Stimulated activated CD4-positive, alpha-beta T cell treated with anti-CD3 and anti-CD28 coated beads, Interleukin-12 subunit alpha, Interleukin-12 subunit beta, amount 100 ng/mL, for 4 hours (primary cell): ENCODE measurements at regions not wholly inside any gene's neighbourhood (a gene's known extent, or its start where the extent isn't known, plus 50 kb on each side); places are given as distances from the start of the nearest gene placed in this dataset.
"Not testable (repeated sequence)": the region's sequence is repeated elsewhere in the genome, so short reads cannot be mapped to it uniquely, and the experiment has no call there.

Source experiments
- DNase-seq: peaks from one replicate; pipeline ENCODE4 v3.0.0-alpha.2; 2020

DNA sequence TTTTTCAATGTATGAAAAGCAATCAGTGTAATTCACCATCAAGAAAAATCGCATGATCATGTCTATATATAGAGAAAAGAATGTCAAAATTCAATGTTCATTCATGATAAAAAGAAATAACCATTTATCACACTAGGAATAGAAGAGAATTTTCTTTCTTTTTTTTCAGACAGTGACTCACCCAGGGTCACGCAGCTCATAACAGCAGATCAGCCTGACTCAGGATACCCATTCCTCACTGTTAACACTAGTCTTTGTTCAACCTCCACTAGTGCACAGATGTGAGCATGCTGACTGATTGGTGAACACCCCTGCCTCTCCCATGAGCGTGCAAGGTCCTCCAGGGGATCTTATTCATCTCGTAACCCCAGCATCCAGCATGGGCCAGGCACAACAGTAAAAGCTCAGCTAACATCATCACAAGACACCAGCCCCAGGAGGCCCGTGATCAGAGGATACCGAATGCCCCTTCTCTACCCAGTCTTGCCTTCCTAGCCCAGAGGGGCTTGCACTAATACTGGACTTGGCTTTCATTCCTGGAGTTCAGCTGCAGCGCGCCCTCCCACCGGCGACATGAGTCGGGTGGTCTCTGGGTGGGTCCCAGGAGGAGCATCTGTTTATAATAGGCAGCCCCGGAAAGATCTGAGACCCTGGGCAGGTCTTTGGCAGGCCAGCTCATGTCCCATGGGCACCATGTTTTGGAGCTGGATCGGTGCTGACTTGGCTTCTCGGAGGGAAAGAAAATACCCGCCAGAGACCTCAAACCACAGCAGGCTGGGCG, 539.5 kb upstream of the SLC10A2 start:
- no peak for DNase-seq

DNA sequence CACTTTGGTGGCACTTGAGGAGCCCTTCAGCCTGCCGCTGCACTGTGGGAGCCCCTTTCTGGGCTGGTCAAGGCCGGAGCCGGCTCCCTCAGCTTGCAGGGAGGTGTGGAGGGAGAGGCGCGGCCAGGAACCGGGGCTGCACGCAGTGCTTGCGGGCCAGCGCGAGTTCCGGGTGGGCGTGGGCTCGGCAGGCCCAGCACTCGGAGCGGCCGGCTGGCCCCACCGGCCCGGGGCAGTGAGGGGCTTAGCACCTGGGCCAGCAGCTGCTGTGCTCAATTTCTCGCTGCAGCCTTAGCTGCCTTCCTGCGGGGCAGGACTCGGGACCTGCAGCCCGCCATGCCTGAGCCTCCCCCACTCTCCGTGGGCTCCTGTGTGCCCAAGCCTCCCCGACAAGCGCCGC, 533.7 kb upstream of the SLC10A2 start:
- DNase-seq: not testable (repeated sequence)

- DNase-seq: no peak
Measured at GRCh38 chr13:103598671-103599070, 532.5 kb upstream of the SLC10A2 start.

DNA sequence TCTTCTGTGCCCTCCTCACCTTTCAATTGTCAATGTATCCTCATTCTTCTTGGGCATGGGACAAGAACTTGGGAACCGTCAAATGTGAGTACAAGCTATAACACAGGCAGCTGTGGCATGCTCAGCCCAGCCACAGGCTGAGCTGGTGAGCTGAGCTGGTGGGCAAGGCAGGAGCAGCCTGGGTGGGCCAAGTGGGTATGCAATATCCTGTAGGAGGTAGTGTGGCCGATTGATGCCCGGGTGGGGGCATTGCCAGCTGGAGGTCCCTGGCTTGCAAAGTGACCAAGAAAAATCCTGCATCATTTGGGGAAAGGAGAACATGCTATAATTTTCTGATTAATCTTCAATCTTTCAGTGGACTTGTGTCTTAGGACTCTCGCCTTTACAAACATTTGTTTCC, 507.2 kb upstream of the SLC10A2 start:
- DNase-seq: no peak

- DNase-seq: no peak
Measured at GRCh38 chr13:103568314-103568713, 502.1 kb upstream of the SLC10A2 start.

DNA sequence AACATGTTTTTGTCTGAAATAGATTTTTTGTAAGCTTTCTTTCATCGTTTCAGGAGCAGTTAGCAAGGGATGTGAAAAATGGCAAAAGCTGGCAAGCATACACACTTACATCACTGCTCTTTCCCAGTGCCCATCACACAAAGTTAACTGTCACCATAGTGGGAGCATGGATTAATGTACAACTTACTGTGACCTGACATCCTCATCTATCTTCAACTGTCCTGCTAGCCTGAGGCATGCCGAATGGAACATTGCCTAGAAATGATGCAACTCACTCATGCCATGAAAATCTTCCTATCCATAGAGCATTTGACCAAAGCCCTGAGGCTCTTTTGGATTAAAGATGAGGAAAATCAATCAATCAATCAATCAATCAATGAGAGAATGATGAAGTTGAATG, 491.7 kb upstream of the SLC10A2 start:
- no peak for DNase-seq

DNA sequence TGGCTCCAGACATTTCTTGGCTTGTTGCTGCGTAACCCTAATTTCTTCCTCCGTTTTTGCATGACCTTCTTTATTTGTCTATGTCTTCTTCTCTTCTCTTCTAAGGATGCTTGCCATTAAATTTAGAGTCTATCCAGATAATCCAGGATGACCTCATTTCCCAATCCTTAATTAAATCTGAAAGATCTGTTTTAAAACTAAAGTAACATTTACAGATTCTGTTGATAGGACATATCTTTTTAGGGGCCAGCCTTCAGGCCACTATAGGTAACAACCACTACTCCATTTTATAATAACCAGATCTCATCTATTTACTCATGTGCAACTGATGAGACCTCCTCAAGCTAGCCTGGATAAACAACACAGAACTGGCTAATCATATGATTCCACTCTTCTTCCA, 490.5 kb upstream of the SLC10A2 start:
- no peak for DNase-seq

DNA sequence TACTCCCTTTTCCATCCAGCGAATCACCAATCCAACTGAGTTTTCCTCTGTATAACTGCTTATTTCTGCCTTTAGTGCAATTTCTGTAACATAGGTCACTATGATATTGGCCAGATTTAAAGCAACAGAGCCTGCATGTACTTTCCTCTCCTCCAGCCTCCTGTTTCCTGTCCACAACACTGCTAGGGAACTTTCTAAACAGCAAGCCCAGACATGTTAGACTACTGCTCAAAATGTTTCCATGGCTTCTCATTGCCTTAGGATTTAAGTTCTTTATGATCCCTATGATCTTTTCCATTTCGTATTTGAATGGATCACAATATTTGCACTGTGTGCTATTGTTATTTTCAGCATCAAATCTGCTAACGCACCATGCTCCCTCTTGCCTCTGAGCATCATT, 481.7 kb upstream of the SLC10A2 start:
- no peak for DNase-seq

DNA sequence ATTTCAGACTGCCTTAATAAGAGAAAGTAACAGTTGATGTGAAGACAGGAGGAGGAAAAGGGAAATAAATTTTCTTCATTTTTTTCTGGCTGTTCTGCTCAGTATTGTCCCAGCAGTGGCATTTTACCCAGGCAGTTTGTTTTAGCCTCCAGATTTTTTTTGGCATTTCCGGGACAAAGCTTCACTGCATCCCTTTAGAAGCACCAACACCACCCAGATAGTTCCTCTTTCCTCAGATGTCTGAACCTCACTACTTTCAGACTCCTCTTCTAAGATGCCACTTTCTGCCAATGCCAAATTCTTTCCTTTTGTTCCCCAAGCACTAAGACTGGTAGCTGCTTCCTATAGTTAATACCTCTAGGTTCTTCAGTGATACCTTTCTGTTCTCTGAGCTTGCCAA, 480.1 kb upstream of the SLC10A2 start:
- DNase-seq: no peak

DNA sequence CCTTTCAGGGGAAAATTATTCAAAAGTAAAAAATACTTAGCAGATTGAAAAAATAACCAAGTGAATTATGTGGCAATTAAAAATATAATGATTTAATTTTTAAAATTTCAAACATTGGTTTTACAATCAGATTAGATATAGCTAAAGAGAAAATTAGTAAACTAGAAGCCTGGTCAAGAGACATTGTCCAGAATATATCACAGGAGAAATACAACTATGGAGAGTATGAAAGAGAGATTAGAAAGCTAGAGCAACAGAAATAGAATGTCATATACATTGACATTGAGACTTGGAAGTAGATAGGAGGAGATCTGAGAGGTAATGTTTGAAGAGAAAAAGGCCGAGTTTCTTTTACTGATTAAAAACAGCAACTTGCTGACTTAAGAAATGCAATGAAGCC, 476.4 kb upstream of the SLC10A2 start:
- DNase-seq: no peak

- DNase-seq: no peak
Measured at GRCh38 chr13:103540382-103540765, 474.2 kb upstream of the SLC10A2 start.

DNA sequence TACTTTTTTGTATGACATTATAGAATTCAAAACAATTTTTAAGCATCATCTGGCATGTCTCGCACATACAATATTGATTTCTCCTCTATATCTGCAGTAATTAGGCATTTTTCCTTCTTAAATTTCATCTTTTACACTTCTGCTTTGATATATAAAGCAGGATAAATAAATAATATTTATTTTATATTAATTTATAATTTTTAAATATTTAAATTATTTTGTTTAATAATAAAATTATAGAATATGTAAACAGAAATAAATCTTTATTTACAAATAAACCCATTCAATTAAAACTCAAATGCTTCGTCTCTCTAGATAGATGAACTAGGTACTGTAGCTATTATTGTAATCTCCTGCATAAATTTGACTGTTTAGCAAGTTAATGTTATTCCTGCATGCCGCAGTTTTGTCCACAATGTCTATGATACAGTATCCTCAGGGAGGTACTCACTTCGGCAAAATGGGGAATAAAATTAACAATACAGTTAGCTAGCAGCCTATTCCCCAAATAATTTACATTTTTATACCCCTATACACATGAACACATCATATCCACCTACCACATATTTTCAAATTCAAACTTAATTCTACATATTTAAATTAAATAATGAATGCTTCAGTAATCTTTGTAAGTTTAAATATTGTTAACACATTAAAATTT, 473.6 kb upstream of the SLC10A2 start:
- no peak for DNase-seq

DNA sequence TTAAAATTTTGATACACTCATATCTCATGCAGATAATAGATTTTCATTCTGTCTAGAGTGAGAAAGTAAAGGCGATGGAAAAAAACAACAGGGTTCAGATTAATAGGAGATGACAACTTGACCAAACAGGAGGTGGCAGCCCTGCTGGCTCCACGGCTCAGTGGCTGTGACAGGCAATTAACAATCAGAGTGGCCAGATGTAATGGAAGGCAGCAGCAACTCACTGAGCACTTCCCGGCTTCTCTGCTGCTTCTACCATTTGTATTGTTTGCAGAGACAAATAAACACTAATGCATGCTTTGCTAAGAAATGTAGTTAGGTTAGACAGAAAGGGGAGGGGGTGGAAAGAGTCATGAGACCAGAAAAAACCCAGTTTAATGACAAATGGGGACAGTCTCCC, 473.0 kb upstream of the SLC10A2 start:
- no peak for DNase-seq

GRCh38 chr13:103537616-103538015, 471.4 kb upstream of the SLC10A2 start:
- no peak for DNase-seq

GRCh38 chr13:103531278-103531677, 465.1 kb upstream of the SLC10A2 start:
- no peak for DNase-seq

- DNase-seq: no peak
Measured at GRCh38 chr13:103528437-103528836, 462.2 kb upstream of the SLC10A2 start.

- no peak for DNase-seq
Measured at GRCh38 chr13:103525530-103525929, 459.3 kb upstream of the SLC10A2 start.

DNA sequence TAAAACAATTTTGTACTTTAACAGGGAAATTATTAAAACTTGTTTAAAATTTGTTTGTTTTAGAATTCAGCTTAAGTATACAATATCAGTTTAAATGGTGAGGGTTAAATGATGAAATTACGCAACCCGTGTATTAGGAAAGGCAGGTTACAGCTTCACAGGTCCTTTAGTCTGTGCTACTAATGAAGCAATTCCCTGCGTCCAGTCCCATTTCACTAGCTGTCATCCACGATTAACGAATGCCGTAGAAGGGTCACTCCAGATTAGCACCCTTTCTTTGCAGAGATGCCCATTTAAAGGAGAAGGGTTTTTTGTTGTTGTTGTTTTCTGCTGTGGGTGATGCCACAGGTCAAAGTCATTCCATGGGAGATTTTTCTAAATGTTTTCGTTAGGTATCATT, 457.6 kb upstream of the SLC10A2 start:
- DNase-seq: no peak

DNA sequence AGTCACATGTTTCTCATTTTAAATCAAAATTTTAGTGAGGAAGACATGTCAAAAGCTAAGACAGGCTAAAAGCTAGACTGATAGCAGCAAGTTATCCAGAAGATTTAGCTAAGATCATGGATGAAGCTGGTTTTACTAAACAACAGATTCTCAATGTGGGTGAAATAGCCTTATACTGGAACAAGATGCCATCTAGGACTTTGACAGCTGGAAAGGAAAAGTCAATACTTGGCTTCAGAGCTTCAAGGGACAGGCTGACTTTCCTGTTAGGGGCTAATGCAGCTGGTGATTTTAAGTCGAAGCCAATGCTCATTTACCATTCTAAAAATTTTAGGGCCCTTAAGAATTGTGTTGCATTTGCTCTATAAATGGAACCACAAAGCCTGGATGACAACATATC, 455.3 kb upstream of the SLC10A2 start:
- DNase-seq: no peak

GRCh38 chr13:103517768-103518102, 451.5 kb upstream of the SLC10A2 start:
- no peak for DNase-seq

GRCh38 chr13:103517066-103517767, 451.0 kb upstream of the SLC10A2 start:
- DNase-seq: no peak

DNA sequence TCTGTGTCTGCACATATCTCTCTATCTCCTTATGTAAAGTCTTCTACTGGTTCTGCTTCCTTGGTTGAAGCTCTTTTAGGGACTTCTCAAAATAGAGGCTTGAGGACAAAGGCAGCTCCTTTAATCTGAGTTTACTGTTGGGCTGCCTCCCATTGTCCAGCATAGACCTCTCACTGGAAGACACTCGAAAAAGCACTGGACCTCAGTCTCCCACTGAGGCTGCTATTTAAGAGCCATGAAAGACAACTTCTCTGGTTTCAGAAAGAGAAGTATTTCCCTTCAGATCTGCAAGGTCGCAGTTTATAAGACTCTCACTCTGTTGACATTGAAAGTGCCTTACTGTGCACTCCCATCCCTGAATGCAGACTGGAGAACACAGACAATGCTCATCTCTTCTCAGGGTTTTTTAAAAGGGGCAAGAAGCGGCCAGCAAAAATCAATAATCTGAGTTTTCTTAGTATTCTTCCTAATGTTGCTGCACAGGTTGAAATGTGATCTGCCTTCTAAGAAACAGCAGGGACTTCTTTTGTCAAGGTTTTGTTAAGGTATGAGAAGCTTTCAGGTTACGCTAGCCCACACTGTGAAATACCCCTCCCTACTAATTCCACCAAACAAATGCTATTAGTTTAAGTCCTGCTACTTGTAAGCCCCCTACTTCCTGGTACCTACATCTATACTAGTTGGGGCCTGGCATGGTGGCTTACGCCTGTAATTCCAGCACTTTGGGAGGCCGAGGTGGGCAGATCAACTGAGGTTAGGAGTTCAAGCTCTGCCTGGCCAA, 450.0 kb upstream of the SLC10A2 start:
- DNase-seq: no peak

- no peak for DNase-seq
Measured at GRCh38 chr13:103515410-103515809, 449.2 kb upstream of the SLC10A2 start.

DNA sequence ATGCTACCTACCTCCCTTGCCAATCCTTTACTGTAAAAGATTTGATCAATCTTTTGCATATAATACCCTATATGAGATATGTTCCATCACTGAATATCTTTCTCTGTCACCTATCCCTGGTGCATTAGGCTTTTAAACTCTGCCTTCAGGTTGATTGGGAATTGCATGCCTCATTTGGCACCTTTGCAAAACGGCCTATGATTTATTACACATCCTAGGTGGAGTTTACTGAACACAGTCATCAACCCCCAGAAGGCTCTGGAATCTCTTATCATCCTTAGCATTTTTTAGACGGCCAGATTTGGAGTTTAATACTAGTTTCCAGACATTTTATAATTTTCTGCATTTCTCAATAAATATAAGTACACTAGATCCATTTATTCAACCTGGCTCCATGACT, 448.4 kb upstream of the SLC10A2 start:
- no peak for DNase-seq
